Right cardiac atrium (tissue), 5 donors: ENCODE measurements at regions not wholly inside any gene's neighbourhood (a gene's known extent, or its start where the extent isn't known, plus 50 kb on each side); places are given as distances from the start of the nearest gene placed in this dataset.

Experiments used
- ATAC-seq, 2 donors: fragments of 200-7000 bp; cut with Tn5 transposase; one replicate each; pipeline versions ENCODE4 v1.8.0 to v1.9.1; 2020; ENCODE audit warnings: moderate library complexity in 2 of 2, mild to moderate bottlenecking in 1 of 2
- DNase-seq, 3 donors: peaks; one replicate each; pipeline ENCODE4 v3.0.0-alpha.2; 2020
- H3K27ac ChIP-seq: one replicate; pipeline ENCODE4 v1.5.1; 2013; ENCODE audit warnings: mild to moderate bottlenecking, low read length, control low read depth, moderate library complexity
- H3K27me3 ChIP-seq: one replicate; pipeline ENCODE4 v1.6.1; 2013; ENCODE audit not compliant: control insufficient read depth, insufficient read depth
- H3K4me1 ChIP-seq: one replicate; pipeline ENCODE4 v1.6.1; 2013; ENCODE audit warnings: low read length; ENCODE audit not compliant: control insufficient read depth, insufficient read depth
- H3K4me3 ChIP-seq: one replicate; pipeline ENCODE4 v1.5.1; 2013; ENCODE audit warnings: low read length, control low read depth
- H3K9me3 ChIP-seq: one replicate; pipeline ENCODE4 v1.6.1; 2013; ENCODE audit warnings: low read length; ENCODE audit not compliant: control insufficient read depth
- WGBS: extraction: QIAGEN DNeasy Blood & Tissue Kit; methylation state at CpG from one replicate; pipeline ENCODE4 v1.1.7; 2013; 5-methylcytosine and 5-hydroxymethylcytosine counted together
- intact Hi-C, 4 donors: fragments of 100-400 bp; cut with DNase I; formaldehyde crosslinking; loops; one replicate each; pipeline versions ENCODE4 v1.11.0 to v1.14.0; 2022 to 2023
- donor health status: healthy with polysubstance abuse.
- donor health status: DM: no; HTN: yes; CAD: no.
- donor health status: DM: no; HTN: no; CAD: no.
- donor health status: DM: no; HTN: yes; CAD: no; lungs with severe emphysema.
- donor health status: DM: yes; HTN: yes; CAD: no.

DNA sequence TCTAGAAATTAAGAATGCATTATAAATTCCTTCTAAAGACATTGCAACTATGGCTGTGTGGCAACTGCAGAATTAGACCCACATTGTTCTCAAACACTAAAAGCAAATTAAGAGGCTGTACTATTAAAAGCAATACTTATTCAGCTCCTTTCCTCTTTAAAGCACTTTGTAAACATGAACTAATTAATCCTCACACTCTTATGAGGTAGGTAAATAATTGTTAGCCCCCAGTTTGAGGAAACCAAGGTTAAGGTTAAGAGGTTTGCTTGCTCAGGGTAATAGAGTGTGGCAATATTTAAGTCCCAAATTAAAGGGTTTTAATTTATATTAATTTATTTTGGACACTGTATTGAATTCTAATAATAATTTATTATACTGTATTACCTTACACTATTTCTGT, 553.8 kb downstream of the LRRIQ3 start:
- Histone ChIP-seq H3K27me3 (no peaks in the 10 kb centered on the region), H3K27ac (no peak overlapping the region), H3K4me3 (no peak overlapping the region), H3K9me3 (no peaks in the 10 kb centered on the region), H3K4me1 (no peaks in the 10 kb centered on the region)
- ATAC-seq (no peak), DNase-seq (no peak)
- intact Hi-C loops: no loop called here

DNA sequence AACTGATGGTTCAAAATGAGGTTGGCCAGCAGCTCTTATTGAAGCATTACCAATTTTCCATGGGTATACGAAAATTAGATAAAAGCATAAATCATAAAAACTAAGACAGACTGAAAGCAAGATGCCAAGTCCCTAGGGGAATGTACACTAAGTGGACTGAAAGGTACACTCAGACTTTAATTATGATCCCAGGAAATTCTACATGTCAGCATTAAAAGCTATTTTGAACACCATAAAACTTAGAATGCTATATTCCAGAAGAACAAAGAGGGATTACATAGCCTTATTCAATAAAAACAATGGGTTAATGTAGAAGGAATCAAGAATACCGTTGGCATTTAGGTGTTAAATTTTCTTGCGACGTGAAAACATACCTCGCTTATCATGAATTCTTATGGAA, 558.5 kb downstream of the LRRIQ3 start:
- Histone ChIP-seq H3K9me3 (no peaks in the 10 kb centered on the region), H3K27ac (no peak overlapping the region), H3K4me3 (no peak overlapping the region), H3K27me3 (no peaks in the 10 kb centered on the region), H3K4me1 (no peaks in the 10 kb centered on the region)
- WGBS: 80% methylated on average over 5 of the region's 5 CpGs
- intact Hi-C loops: no loop called here
- no peak for ATAC-seq
- no peak for DNase-seq

DNA sequence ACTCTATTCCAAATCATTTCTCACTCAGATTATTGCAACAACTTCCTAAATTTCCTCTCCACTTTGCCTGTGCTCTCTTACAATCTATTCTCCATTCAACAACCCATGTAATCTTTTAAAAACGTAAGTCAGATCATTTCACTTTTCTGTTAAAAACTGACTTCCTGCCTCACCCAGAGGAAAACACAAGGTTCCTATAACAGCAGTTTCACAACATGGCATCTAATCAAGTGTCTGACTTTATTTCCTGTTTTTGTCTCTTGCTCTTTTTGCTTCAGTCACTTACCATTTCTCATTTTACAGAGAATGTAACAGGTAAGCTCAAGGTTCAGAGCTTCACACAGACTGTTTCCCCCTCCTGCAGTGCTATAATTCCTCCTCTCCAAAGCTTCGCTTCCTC, 560.7 kb downstream of the LRRIQ3 start:
- WGBS: 59% methylated on average over 2 of the region's 2 CpGs

DNA sequence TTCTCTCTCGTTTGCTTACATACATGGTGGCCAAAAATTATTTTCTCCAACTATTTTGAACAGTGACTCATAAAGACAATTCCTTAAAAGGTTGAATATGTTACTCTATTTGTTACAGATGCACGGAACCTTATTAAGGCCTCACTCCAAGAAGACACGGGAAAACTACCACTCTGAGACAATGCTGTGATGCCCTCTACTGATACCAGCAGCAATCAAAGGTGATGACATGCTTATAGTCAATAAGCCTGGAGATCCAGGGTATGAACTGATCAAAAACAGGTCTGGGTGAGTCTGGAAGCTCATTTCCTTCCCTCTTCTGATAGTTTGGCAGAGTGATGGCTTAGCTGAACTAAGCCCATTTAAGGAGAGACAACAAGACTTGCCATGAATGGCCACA, 563.0 kb downstream of the LRRIQ3 start:
- intact Hi-C loops: no loop called here
- H3K4me1 ChIP-seq: no peaks in the 10 kb centered on the region
- DNase-seq (no peak), ATAC-seq (no peak)
- no peak overlapping the region for H3K27ac ChIP-seq
- 69% methylated on average over 3 of the region's 3 CpGs for WGBS
- no peak overlapping the region for H3K4me3 ChIP-seq
- no peaks in the 10 kb centered on the region for H3K27me3 ChIP-seq
- no peaks in the 10 kb centered on the region for H3K9me3 ChIP-seq

More for the DNA sequence above, 560.7 kb downstream of the LRRIQ3 start:
- ATAC-seq (no peak), DNase-seq (no peak)
- Histone ChIP-seq H3K9me3 (no peaks in the 10 kb centered on the region), H3K4me3 (no peak overlapping the region), H3K27me3 (no peaks in the 10 kb centered on the region), H3K27ac (no peak overlapping the region), H3K4me1 (no peaks in the 10 kb centered on the region)
- intact Hi-C loops: no loop called here

DNA sequence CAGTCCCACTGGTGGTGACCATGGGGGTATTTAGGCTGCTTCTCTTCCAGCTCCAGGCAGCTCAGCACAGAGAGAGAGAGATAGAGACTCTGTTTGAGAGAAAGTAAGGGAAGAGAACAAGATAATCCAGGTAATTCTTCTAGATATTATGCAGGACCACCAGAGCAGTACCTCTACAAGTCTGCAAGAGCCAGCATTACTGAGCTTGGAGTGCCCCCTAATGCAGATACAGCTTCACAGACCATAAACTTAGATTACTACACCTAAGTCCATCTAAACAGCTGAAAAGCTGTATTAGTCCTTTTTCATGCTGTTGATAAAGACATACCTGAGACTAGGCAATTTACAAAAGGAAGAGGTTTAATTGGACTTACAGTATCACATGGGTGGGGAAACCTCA, 570.3 kb downstream of the LRRIQ3 start:
- ATAC-seq (no peak), DNase-seq (no peak)
- H3K27me3 ChIP-seq: no peaks in the 10 kb centered on the region
- intact Hi-C loops: no loop called here
- no peak overlapping the region for H3K4me3 ChIP-seq
- H3K9me3 ChIP-seq: no peaks in the 10 kb centered on the region
- H3K4me1 ChIP-seq: no peaks in the 10 kb centered on the region
- no peak overlapping the region for H3K27ac ChIP-seq

DNA sequence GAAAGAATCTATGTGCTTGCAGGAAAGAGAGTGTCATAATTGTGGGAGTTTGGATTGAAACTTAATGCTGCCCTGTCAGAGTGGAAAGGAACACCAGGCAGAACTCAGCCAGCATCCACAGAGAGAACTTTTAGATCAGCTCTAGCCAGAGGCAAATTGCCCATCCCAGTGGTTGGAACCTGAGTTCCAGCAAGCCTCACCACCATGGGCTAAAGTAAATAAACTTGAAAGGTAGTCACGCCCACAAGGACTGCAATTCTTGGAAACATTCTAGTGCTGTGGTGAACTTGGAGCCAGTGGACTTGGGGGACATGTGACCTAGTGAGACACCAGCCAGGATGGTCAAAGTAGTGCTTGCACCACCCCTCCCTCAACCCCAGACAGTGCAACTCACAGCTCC, 571.6 kb downstream of the LRRIQ3 start:
- intact Hi-C loops: no loop called here
- no peaks in the 10 kb centered on the region for H3K9me3 ChIP-seq
- WGBS: 86% methylated on average over 1 of the region's 1 CpG
- no peak for DNase-seq
- no peak for ATAC-seq
- no peak overlapping the region for H3K27ac ChIP-seq
- no peaks in the 10 kb centered on the region for H3K4me1 ChIP-seq
- no peaks in the 10 kb centered on the region for H3K27me3 ChIP-seq
- H3K4me3 ChIP-seq: no peak overlapping the region

DNA sequence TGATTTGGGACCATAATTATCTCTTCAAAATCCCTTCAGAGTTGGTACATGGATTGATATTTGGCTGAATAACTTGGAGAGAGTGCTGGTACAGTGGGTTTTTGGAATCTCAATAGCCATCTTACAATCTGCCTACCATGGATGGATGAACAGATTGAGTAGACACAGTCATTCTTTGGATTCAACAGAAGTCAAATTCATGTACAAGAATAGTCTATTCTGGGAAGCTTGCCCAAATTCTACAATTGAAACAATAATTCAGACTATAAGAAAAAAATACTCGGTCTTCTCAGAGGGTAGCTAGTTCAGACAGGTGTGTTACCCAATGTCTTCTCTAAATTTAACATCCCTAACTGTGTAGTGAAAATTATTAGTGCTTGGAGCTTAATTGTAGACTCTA, 574.0 kb downstream of the LRRIQ3 start:
- Histone ChIP-seq H3K27ac (no peak overlapping the region), H3K9me3 (no peaks in the 10 kb centered on the region), H3K4me3 (no peak overlapping the region), H3K4me1 (no peaks in the 10 kb centered on the region), H3K27me3 (no peaks in the 10 kb centered on the region)
- ATAC-seq (no peak), DNase-seq (no peak)
- intact Hi-C loops: no loop called here
- 82% methylated on average over 1 of the region's 1 CpG for WGBS

DNA sequence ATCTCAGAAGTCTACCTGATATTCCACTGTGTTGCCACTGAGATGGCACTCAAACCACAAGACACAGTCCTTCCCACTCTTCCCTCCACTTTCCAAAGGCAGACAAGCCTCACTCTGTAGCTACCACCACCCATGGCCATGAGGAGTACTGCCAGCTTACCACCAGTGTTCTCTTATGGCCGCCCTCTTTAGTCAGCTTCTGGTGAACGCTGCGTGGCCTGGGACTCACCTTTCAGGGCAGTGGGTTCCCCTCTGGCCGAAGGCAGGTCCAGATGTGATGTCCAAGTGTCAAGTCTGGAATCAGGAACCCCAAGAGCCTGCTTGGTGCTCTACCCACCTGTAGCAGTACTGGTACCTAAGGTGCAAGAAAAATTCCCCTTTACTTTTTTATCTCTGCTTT, 580.8 kb downstream of the LRRIQ3 start:
- H3K4me3 ChIP-seq: no peak overlapping the region
- WGBS: 72% methylated on average over 4 of the region's 4 CpGs
- no peak for DNase-seq
- no peaks in the 10 kb centered on the region for H3K4me1 ChIP-seq
- no peak for ATAC-seq
- no peaks in the 10 kb centered on the region for H3K9me3 ChIP-seq
- no peak overlapping the region for H3K27ac ChIP-seq
- intact Hi-C loops: no loop called here
- no peaks in the 10 kb centered on the region for H3K27me3 ChIP-seq

DNA sequence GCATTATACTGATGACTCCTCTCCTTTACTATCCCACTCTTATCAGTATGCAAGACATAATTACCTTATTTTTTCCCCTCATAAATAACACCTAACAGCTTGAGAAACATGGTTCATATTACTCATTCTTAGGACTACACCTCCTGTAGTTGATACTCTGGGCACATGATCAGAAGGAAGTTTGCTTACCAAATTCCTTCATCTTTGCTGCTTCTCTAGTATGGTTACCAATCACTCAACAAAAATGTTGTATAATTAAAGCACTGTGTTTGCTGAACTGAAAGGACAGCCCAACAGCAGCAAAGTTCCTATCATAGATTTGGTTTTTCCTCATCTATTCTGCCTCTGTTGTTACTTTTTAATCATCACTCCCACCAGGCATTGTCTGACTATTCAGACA, 586.3 kb downstream of the LRRIQ3 start:
- Histone ChIP-seq H3K4me3 (no peak overlapping the region), H3K4me1 (no peaks in the 10 kb centered on the region), H3K9me3 (no peaks in the 10 kb centered on the region), H3K27me3 (no peaks in the 10 kb centered on the region), H3K27ac (no peak overlapping the region)
- intact Hi-C loops: no loop called here
- no peak for ATAC-seq
- DNase-seq: no peak

DNA sequence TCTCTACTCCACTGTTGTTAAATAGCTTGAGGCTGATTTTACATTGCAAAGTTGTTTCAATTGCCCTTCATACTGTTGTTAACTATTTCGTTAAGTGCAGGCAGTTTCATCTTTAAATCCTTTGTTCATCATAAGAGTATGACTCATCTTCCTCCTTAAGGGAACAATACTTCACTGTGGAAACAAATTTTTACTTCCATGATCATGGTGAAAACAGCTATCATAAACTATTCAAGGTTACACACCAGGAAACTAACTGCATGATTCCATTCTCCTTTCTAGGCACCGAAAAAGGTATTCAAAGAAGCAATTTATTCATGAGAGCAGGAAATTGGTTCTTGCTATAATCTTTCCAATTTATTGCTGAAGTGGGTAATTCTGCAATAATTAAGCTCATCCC, 593.2 kb downstream of the LRRIQ3 start:
- WGBS: 55% methylated on average over 2 of the region's 2 CpGs
- H3K27me3 ChIP-seq: no peaks in the 10 kb centered on the region
- DNase-seq: no peak
- no peaks in the 10 kb centered on the region for H3K9me3 ChIP-seq
- no peaks in the 10 kb centered on the region for H3K4me1 ChIP-seq
- no peak overlapping the region for H3K27ac ChIP-seq
- ATAC-seq: no peak
- intact Hi-C loops: no loop called here
- H3K4me3 ChIP-seq: no peak overlapping the region

DNA sequence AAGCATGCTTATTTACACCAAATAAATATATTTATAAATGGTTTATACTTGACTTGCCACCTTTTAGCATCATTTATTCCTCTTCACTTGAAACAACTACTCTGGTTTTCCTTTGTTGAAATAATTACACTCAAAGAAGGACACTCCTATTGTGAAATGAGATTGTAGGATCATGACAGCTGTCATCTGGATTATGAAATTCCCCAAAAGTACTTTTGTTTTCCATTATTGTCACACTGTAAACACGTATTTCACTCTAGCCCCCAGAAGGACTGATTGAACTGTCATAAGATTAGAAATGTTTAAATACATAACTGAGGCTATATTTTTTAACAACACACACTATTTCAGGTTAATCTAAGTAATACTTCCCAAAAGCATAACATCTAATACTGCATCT, 593.8 kb downstream of the LRRIQ3 start:
- Histone ChIP-seq H3K4me1 (no peaks in the 10 kb centered on the region), H3K27ac (no peak overlapping the region), H3K27me3 (no peaks in the 10 kb centered on the region), H3K4me3 (no peak overlapping the region), H3K9me3 (no peaks in the 10 kb centered on the region)
- DNase-seq: no peak
- no peak for ATAC-seq
- WGBS: 49% methylated on average over 1 of the region's 1 CpG
- intact Hi-C loops: no loop called here

DNA sequence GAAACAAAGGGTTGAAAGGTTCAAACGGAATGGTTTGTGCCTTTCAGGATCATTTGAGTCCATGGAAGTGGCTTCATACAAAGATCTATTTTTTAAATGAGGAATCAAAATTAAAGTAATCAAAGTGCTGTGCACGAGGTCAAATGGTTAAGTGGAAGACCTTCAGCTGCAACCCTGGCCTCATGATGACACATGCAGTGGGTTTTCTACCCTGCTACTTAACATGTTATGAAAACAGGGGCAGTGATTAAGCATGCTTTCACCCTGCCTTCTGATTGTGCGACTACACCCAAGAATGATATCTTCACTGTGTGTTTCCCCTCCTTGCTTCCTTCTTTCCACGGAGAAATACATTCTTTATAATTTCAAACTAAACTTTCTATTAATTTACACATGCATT, 604.2 kb downstream of the LRRIQ3 start:
- WGBS: 42% methylated on average over 4 of the region's 4 CpGs
- intact Hi-C loops: no loop called here
- ATAC-seq: no peak

More for the DNA sequence above, 604.2 kb downstream of the LRRIQ3 start:
- Histone ChIP-seq H3K9me3 (no peaks in the 10 kb centered on the region), H3K4me1 (no peaks in the 10 kb centered on the region), H3K27me3 (no peaks in the 10 kb centered on the region), H3K27ac (no peak overlapping the region), H3K4me3 (no peak overlapping the region)
- DNase-seq: no peak
